DMS153 (cell line): ENCODE measurements at regions not wholly inside any gene's neighbourhood (a gene's known extent, or its start where the extent isn't known, plus 50 kb on each side); places are given as distances from the start of the nearest gene placed in this dataset.
"Not testable (repeated sequence)": the region's sequence is repeated elsewhere in the genome, so short reads cannot be mapped to it uniquely, and the experiment has no call there.

Experiments used
- DNase-seq: peaks from one replicate; lab custom pipeline; 2025; lab: John Stamatoyannopoulos, UW

GRCh38 chr3:135558150-135558783 lies 407.3 kb upstream of the PPP2R3A start:
- DNase-seq = no peak

GRCh38 chr3:135558906-135559305 lies 406.6 kb upstream of the PPP2R3A start:
- no peak for DNase-seq

GRCh38 chr3:135559802-135560201 lies 405.7 kb upstream of the PPP2R3A start:
- no peak for DNase-seq

- no peak for DNase-seq
These were observed 404.7 kb upstream of the PPP2R3A start for GRCh38 chr3:135560847-135561246.

- no peak for DNase-seq
These were observed 400.8 kb upstream of the PPP2R3A start for GRCh38 chr3:135564696-135565095.

GRCh38 chr3:135565546-135565945 lies 400.0 kb upstream of the PPP2R3A start:
- DNase-seq = no peak

- no peak for DNase-seq
These were observed 398.3 kb upstream of the PPP2R3A start for GRCh38 chr3:135567223-135567622.

- peak; percentile 76 for DNase-seq
These were observed 388.8 kb upstream of the PPP2R3A start for GRCh38 chr3:135576751-135577150.

GRCh38 chr3:135581806-135582205 lies 383.7 kb upstream of the PPP2R3A start:
- no peak for DNase-seq

- no peak for DNase-seq
These were observed 382.7 kb upstream of the PPP2R3A start for GRCh38 chr3:135582800-135583199.

- DNase-seq = no peak
These were observed 369.0 kb upstream of the PPP2R3A start for GRCh38 chr3:135596563-135596962.

GRCh38 chr3:135597855-135598254 lies 367.7 kb upstream of the PPP2R3A start:
- DNase-seq = no peak

- no peak for DNase-seq
These were observed 366.9 kb upstream of the PPP2R3A start for GRCh38 chr3:135598597-135598996.

- DNase-seq = not testable (repeated sequence)
These were observed 361.0 kb upstream of the PPP2R3A start for GRCh38 chr3:135604512-135604911.

- no peak for DNase-seq
These were observed 347.4 kb upstream of the PPP2R3A start for GRCh38 chr3:135618123-135618522.

- no peak for DNase-seq
These were observed 344.2 kb upstream of the PPP2R3A start for GRCh38 chr3:135621184-135621920.

GRCh38 chr3:135622215-135622614 lies 343.3 kb upstream of the PPP2R3A start:
- no peak for DNase-seq

GRCh38 chr3:135622656-135623055 lies 342.9 kb upstream of the PPP2R3A start:
- DNase-seq = no peak

GRCh38 chr3:135623558-135623957 lies 342.0 kb upstream of the PPP2R3A start:
- no peak for DNase-seq

GRCh38 chr3:135627057-135627456 lies 338.5 kb upstream of the PPP2R3A start:
- no peak for DNase-seq

GRCh38 chr3:135629701-135630408 lies 335.7 kb upstream of the PPP2R3A start:
- DNase-seq = no peak

- DNase-seq = no peak
These were observed 332.9 kb upstream of the PPP2R3A start for GRCh38 chr3:135632556-135633065.

GRCh38 chr3:135633078-135633477 lies 332.4 kb upstream of the PPP2R3A start:
- DNase-seq = no peak
